Activated CD4-positive, alpha-beta T cell treated with anti-CD3 and anti-CD28 coated beads, Interleukin-2, amount 50 U/mL, for 48 hours (primary cell): ENCODE measurements at regions not wholly inside any gene's neighbourhood (a gene's known extent, or its start where the extent isn't known, plus 50 kb on each side); places are given as distances from the start of the nearest gene placed in this dataset.
"Not testable (repeated sequence)": the region's sequence is repeated elsewhere in the genome, so short reads cannot be mapped to it uniquely, and the experiment has no call there.

Experiments used
- DNase-seq, 2 experiments: peaks; one replicate each; pipeline ENCODE4 v3.0.0-alpha.2; 2020

GRCh38 chr17:77533697-77534096 is 392.9 kb downstream of the SEC14L1 start:
- DNase-seq = not testable (repeated sequence)

- no peak for DNase-seq
These were observed 393.4 kb downstream of the SEC14L1 start for GRCh38 chr17:77534137-77534536.

- no peak for DNase-seq
These were observed 394.7 kb downstream of the SEC14L1 start for GRCh38 chr17:77535435-77535834.

- peak in 1 of 2 experiments; percentile 27 for DNase-seq
These were observed 395.1 kb downstream of the SEC14L1 start for GRCh38 chr17:77535892-77536291.

GRCh38 chr17:77537566-77537965 is 396.8 kb downstream of the SEC14L1 start:
- DNase-seq = no peak

GRCh38 chr17:77540531-77540930 is 399.8 kb downstream of the SEC14L1 start:
- DNase-seq = no peak

- DNase-seq = no peak
These were observed 400.2 kb downstream of the SEC14L1 start for GRCh38 chr17:77540975-77541374.

- no peak for DNase-seq
These were observed 401.2 kb downstream of the SEC14L1 start for GRCh38 chr17:77542011-77542410.

GRCh38 chr17:77542551-77543490 is 402.1 kb downstream of the SEC14L1 start:
- DNase-seq = peak; percentile 64 to 71

GRCh38 chr17:77543801-77544200 is 403.0 kb downstream of the SEC14L1 start:
- no peak for DNase-seq

GRCh38 chr17:77544347-77545110 is 403.8 kb downstream of the SEC14L1 start:
- DNase-seq = no peak

GRCh38 chr17:77546772-77547241 is 406.0 kb downstream of the SEC14L1 start:
- no peak for DNase-seq

GRCh38 chr17:77548967-77549366 is 408.2 kb downstream of the SEC14L1 start:
- DNase-seq = no peak

- no peak for DNase-seq
These were observed 408.7 kb upstream of the TNRC6C start for GRCh38 chr17:77549726-77550366.

GRCh38 chr17:77553459-77554066 is 404.9 kb upstream of the TNRC6C start:
- DNase-seq = no peak

GRCh38 chr17:77555121-77555591 is 403.3 kb upstream of the TNRC6C start:
- no peak for DNase-seq

GRCh38 chr17:77555741-77556291 is 402.7 kb upstream of the TNRC6C start:
- no peak for DNase-seq

GRCh38 chr17:77556383-77557061 is 402.0 kb upstream of the TNRC6C start:
- no peak for DNase-seq

GRCh38 chr17:77558846-77559626 is 399.5 kb upstream of the TNRC6C start:
- no peak for DNase-seq

- no peak for DNase-seq
These were observed 398.1 kb upstream of the TNRC6C start for GRCh38 chr17:77560381-77560780.

- no peak for DNase-seq
These were observed 397.7 kb upstream of the TNRC6C start for GRCh38 chr17:77560841-77561240.
